ENCODE measurements at regions not wholly inside any gene's neighbourhood (a gene's known extent, or its start where the extent isn't known, plus 50 kb on each side); places are given as distances from the start of the nearest gene placed in this dataset.

DNA sequence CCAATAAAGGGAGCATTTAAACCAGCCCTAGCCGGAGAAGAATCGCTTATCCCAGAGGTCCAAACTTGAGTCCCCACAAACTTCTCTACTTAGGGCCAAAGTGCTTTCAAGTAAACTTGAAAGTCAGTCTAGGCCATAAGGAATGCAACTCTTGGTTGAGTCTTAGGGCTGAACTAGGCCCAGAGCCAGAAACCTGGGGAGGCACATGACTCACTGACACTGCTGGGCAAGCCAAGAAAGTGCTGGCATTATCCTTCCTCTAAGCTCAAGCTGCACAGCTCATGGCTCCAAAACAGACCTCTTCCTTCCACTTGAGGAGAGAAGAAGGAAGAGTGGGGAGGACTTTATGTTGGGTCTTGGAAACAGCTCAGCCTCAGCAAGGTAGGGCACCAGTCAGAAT lies 1257.3 kb upstream of the DIAPH2 start:
- intact Hi-C loops (cut with DNase I; ENCODE audit: low total_unique reads) = no loop called here
- no peak for DNase-seq
- Histone ChIP-seq H3K4me1 (no peaks in the 10 kb centered on the region), H3K27me3 (replicated peaks in 1 of 7) (peaks cover 0 to 2% (median 0%) of the 10 kb centered on the region in 7 donors), H3K36me3 (no peaks in the 10 kb centered on the region), H3K9me3 (peaks cover 0 to 9% (median 0%) of the 10 kb centered on the region in 8 donors), H3K4me3 (no peak overlapping the region), H3K27ac (no peak overlapping the region)
- TF ChIP-seq POLR2AphosphoS5 (IDR thresholded peaks at IDR 0.05) = no peak
- TF ChIP-seq, protein P1, sequence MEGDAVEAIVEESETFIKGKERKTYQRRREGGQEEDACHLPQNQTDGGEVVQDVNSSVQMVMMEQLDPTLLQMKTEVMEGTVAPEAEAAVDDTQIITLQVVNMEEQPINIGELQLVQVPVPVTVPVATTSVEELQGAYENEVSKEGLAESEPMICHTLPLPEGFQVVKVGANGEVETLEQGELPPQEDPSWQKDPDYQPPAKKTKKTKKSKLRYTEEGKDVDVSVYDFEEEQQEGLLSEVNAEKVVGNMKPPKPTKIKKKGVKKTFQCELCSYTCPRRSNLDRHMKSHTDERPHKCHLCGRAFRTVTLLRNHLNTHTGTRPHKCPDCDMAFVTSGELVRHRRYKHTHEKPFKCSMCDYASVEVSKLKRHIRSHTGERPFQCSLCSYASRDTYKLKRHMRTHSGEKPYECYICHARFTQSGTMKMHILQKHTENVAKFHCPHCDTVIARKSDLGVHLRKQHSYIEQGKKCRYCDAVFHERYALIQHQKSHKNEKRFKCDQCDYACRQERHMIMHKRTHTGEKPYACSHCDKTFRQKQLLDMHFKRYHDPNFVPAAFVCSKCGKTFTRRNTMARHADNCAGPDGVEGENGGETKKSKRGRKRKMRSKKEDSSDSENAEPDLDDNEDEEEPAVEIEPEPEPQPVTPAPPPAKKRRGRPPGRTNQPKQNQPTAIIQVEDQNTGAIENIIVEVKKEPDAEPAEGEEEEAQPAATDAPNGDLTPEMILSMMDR (IDR thresholded peaks at IDR 0.05 in 8 of 11, conservative IDR thresholded peaks at IDR 0.05 in 3 of 11) = no peak
- no peak for TF ChIP-seq POLR2A (IDR thresholded peaks at IDR 0.05)
- 80 to 100% (median 93%) methylated on average over 1 to 2 of the region's 2 CpGs for WGBS, 5 donors

DNA sequence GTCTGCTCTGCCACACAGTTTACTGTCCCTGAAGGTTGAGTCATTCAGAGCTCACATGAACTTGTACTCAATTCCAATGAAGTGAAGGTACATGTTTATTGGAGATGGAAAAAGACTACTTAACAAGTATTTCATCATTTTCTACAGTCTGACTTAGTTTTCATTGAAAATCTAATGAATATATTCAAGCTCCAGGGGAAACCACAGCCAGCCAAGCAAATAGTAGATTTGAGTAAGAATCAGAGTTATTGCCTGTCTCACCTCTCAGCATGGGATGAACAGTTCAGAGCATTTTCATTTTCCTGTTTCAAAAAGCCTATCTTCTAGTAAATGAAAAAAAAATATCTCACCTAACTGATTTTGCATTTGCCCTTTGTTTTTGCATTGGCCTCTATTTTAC lies 1249.4 kb upstream of the DIAPH2 start:
- TF ChIP-seq POLR2A (IDR thresholded peaks at IDR 0.05) = no peak
- TF ChIP-seq POLR2AphosphoS5 (IDR thresholded peaks at IDR 0.05) = no peak
- Histone ChIP-seq H3K9me3 (peaks cover 0 to 9% (median 0%) of the 10 kb centered on the region in 8 donors), H3K27ac (no peak overlapping the region), H3K4me1 (no peaks in the 10 kb centered on the region), H3K4me3 (no peak overlapping the region), H3K36me3 (no peaks in the 10 kb centered on the region), H3K27me3 (replicated peaks in 1 of 7) (no peaks in the 10 kb centered on the region)
- intact Hi-C loops (cut with DNase I; ENCODE audit: low total_unique reads) = no loop called here
- no peak for DNase-seq

DNA sequence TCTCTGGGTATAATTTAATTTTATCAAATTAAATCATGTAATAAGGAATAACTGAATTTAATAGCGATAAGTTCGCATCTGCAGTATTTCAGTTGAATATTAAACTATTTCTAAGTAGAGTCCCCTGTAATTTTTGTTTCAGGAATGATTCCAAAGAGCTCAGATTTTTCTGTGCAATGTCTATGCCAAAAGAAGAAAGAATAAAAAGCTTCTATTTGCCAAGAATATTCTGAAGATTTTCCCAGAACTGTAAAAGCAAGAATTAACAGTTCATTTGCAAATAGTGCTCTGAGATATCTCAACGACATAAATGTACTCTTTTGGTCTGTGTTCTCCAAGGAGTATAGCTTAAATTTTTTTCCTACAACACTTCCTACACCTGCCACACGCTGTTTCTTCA lies 1242.8 kb upstream of the DIAPH2 start:
- H3K36me3 ChIP-seq = no peaks in the 10 kb centered on the region
- H3K4me1 ChIP-seq = no peaks in the 10 kb centered on the region
- H3K27ac ChIP-seq = no peak overlapping the region
- no peak overlapping the region for H3K4me3 ChIP-seq
- peaks cover 0 to 16% (median 0%) of the 10 kb centered on the region in 8 donors for H3K9me3 ChIP-seq
- intact Hi-C loops (cut with DNase I; ENCODE audit: low total_unique reads) = no loop called here
- TF ChIP-seq, protein P1 (IDR thresholded peaks at IDR 0.05 in 8 of 11, conservative IDR thresholded peaks at IDR 0.05 in 3 of 11) = no peak
- no peak for TF ChIP-seq POLR2A (IDR thresholded peaks at IDR 0.05)
- TF ChIP-seq POLR2AphosphoS5 (IDR thresholded peaks at IDR 0.05) = no peak
- no peaks in the 10 kb centered on the region for H3K27me3 ChIP-seq (replicated peaks in 1 of 7)
- DNase-seq = no peak
- 32 to 57% (median 42%) methylated on average over 4 of the region's 4 CpGs for WGBS, 5 donors

DNA sequence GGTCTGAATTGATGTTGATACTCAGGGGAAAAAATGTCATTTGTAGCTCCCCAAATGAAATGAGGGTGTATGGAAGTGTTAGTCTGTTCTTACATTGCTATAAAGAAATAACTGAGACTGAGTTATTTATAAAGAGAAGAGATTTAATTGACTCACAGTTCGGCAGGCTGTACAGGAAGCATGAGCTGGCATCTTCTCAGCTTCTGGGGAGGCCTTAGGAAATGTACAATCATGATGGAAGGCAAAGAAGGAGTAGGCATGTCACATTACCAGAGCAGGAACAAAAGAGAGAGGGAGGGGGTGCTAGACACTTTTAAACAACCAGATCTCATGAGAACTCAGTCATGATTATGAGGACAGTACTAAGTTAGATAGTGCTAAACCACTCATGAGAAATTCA lies 1199.9 kb upstream of the DIAPH2 start:
- WGBS, 5 donors = 29 to 45% (median 42%) methylated on average over 1 of the region's 1 CpG
- DNase-seq = no peak
- H3K4me3 ChIP-seq = no peak overlapping the region
- H3K4me1 ChIP-seq = no peaks in the 10 kb centered on the region
- no peaks in the 10 kb centered on the region for H3K27me3 ChIP-seq (replicated peaks in 1 of 7)
- no peaks in the 10 kb centered on the region for H3K9me3 ChIP-seq
- intact Hi-C loops (cut with DNase I; ENCODE audit: low total_unique reads) = no loop called here
- no peak overlapping the region for H3K27ac ChIP-seq
- no peaks in the 10 kb centered on the region for H3K36me3 ChIP-seq
- TF ChIP-seq POLR2AphosphoS5 (IDR thresholded peaks at IDR 0.05) = no peak
- TF ChIP-seq, protein P1 (IDR thresholded peaks at IDR 0.05 in 8 of 11, conservative IDR thresholded peaks at IDR 0.05 in 3 of 11) = no peak
- TF ChIP-seq POLR2A (IDR thresholded peaks at IDR 0.05) = no peak

DNA sequence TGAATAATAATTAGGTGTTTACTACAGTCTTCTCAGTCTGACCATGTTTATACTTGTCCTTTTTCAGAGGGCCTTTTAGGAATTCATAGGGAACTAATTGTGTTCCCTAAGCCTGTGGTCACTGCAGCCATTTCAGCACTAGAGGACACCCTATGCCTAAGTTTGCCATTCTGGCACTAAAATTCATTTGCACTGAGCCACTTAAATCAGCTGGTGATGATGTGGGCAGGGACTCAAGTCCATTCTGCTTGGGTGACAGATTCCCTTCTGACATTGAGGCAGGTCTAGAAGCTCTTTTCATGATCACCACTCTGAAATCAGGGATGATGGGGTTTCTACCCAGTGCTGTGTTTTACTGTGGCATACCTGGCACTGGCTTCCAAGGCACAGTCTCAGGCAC lies 1178.9 kb upstream of the DIAPH2 start:
- intact Hi-C loops (cut with DNase I; ENCODE audit: low total_unique reads) = no loop called here
- Histone ChIP-seq H3K27me3 (replicated peaks in 1 of 7) (no peaks in the 10 kb centered on the region), H3K36me3 (no peaks in the 10 kb centered on the region), H3K9me3 (peaks cover 0 to 18% (median 6%) of the 10 kb centered on the region in 8 donors), H3K4me3 (no peak overlapping the region), H3K4me1 (no peaks in the 10 kb centered on the region), H3K27ac (no peak overlapping the region)
- no peak for DNase-seq
- TF ChIP-seq, protein P1 (IDR thresholded peaks at IDR 0.05 in 8 of 11, conservative IDR thresholded peaks at IDR 0.05 in 3 of 11) = no peak
- TF ChIP-seq POLR2A (IDR thresholded peaks at IDR 0.05) = no peak
- no peak for TF ChIP-seq POLR2AphosphoS5 (IDR thresholded peaks at IDR 0.05)

Measured in spleen (tissue), 11 donors.